Calu3 (cell line): ENCODE measurements at regions not wholly inside any gene's neighbourhood (a gene's known extent, or its start where the extent isn't known, plus 50 kb on each side); places are given as distances from the start of the nearest gene placed in this dataset.
A peak's percentile ranks its signal among the peaks of the same experiment; 100 is the strongest.
"Not testable (repeated sequence)": the region's sequence is repeated elsewhere in the genome, so short reads cannot be mapped to it uniquely, and the experiment has no call there.

Experiments
- BruUV-seq: library from RNA; stranded (reverse); fragments of 400-500 nt; replicated peaks from 2 replicates; lab custom pipeline; 2021; lab: Mats Ljungman, UMichigan
- CTCF ChIA-PET: fragments of 300-600 bp; sonication (Branson Sonifier 250); formaldehyde crosslinking; loops from one replicate; lab custom pipeline; 2022; ENCODE audit warnings: antibody characterized with exemption; lab: Charles Lee
- DNase-seq: peaks from one replicate; pipeline ENCODE4 v3.0.0; 2022
- H3K27ac Mint-ChIP-seq: one replicate; pipeline ENCODE4 v1.8.0; 2022; ENCODE audit warnings: mixed read lengths; ENCODE audit not compliant: unreplicated experiment
- H3K27me3 Mint-ChIP-seq: one replicate; pipeline ENCODE4 v1.8.0; 2022; ENCODE audit warnings: mixed read lengths; ENCODE audit not compliant: unreplicated experiment
- H3K36me3 Mint-ChIP-seq: one replicate; pipeline ENCODE4 v1.8.0; 2022; ENCODE audit warnings: mild to moderate bottlenecking, moderate library complexity, mixed read lengths; ENCODE audit not compliant: insufficient read depth, unreplicated experiment
- H3K4me1 Mint-ChIP-seq: one replicate; pipeline ENCODE4 v1.8.0; 2022; ENCODE audit warnings: mild to moderate bottlenecking, low read depth, mixed read lengths; ENCODE audit not compliant: unreplicated experiment
- H3K4me3 Mint-ChIP-seq: one replicate; pipeline ENCODE4 v1.8.0; 2022; ENCODE audit warnings: mild to moderate bottlenecking, low read depth, moderate library complexity, mixed read lengths; ENCODE audit not compliant: unreplicated experiment
- H3K9me3 Mint-ChIP-seq: one replicate; pipeline ENCODE4 v1.8.0; 2022; ENCODE audit warnings: low read depth, mixed read lengths; ENCODE audit not compliant: unreplicated experiment
- CTCF ChIP-seq: fragments of 200-600 bp; IDR thresholded peaks from one replicate; pipeline ENCODE4 v1.8.0; 2022; ENCODE audit warnings: antibody characterized with exemption; ENCODE audit not compliant: unreplicated experiment
- intact Hi-C: fragments of 100-400 bp; cut with micrococcal nuclease; formaldehyde crosslinking; loops from one replicate; pipeline ENCODE4 v1.10.0; 2022; ENCODE audit not compliant: unreplicated experiment

- H3K4me1 Mint-ChIP-seq = no peaks in the 10 kb centered on the region
- no peaks in the 10 kb centered on the region for H3K36me3 Mint-ChIP-seq
- CTCF ChIA-PET = no interaction called here
- no peaks in the 10 kb centered on the region for H3K9me3 Mint-ChIP-seq
- no peak for TF ChIP-seq CTCF
- H3K4me3 Mint-ChIP-seq = no peak overlapping the region
- DNase-seq = no peak
- no peaks in the 10 kb centered on the region for H3K27me3 Mint-ChIP-seq
- H3K27ac Mint-ChIP-seq = no peak overlapping the region
- BruUV-seq = no TSS peak
- intact Hi-C loops = no loop called here
Observed at GRCh38 chr15:30788595-30788994, 115.1 kb upstream of the FAN1 start.

DNA sequence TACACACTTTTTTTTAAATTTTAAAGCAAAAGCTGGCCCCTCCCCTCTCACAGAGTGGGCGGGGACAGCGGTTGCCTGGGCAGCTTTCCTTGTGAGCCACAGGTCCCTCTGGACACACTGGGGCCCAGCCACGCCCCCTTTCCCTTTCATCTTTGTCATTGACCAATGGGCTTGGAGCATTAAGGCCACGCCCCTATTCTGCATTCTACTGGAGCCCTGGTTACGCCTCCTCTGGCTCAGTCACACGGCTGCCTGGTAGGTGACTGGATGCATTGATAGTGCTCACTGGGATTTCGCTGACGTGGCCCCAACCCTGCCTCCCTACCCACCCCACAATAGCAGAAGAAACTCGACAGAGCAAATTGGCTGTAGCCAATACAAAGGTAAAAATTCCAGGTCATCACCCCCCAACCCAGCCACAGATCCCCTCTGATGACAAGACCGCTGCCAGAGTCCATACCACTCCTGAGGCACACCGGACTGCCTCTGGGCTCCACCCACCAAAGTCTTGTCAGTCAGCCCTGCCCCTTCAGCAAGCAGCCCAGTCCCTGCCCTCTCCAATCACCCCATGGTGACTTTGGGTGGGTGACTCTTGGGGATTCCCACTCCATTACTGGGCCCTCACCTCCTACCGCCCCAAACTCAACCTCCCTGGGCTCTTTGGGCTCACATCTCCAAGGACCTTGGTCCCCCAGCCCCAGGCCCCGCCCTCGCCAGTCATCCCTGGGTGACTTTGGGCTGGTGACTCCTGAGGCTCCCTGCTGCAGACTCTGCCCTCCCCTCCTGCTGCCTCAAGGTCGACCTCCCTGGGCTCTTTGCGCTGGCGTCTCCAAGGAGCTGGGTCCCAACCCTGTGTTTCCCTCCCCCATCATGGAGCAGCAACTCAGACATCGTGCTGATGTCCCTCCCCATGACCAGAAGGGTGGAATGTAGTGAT is 112.2 kb upstream of the FAN1 start:
- Mint-ChIP-seq H3K4me1 (no peaks in the 10 kb centered on the region), H3K9me3 (no peaks in the 10 kb centered on the region), H3K36me3 (no peaks in the 10 kb centered on the region), H3K27ac (no peak overlapping the region), H3K4me3 (no peak overlapping the region), H3K27me3 (no peaks in the 10 kb centered on the region)
- BruUV-seq = no TSS peak
- intact Hi-C loops = no loop called here
- no peak for TF ChIP-seq CTCF
- no peak for DNase-seq
- CTCF ChIA-PET = no interaction called here

DNA sequence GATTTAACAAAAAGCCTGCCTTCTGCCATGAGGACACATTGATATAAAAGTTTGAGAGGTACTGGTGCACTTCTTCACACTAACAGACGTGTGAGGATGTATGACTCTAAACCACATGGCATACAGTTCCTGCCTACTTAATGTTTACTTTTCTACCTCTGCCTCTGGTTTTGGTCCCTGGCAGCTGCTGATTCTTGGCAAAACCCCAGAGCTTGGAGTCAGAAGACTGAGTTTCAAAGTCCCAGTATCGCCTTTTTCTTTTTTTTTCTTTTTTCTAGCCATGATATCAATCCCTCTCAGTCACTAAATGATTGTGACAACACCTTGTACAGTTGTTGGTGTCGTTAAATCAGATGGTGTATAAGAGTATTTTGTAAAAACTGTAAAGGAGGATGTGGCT is 110.9 kb upstream of the FAN1 start:
- H3K4me1 Mint-ChIP-seq, H3K27me3 Mint-ChIP-seq, CTCF ChIA-PET, BruUV-seq, DNase-seq, H3K9me3 Mint-ChIP-seq, H3K36me3 Mint-ChIP-seq, intact Hi-C loops, H3K27ac Mint-ChIP-seq, H3K4me3 Mint-ChIP-seq: not testable (repeated sequence)

DNA sequence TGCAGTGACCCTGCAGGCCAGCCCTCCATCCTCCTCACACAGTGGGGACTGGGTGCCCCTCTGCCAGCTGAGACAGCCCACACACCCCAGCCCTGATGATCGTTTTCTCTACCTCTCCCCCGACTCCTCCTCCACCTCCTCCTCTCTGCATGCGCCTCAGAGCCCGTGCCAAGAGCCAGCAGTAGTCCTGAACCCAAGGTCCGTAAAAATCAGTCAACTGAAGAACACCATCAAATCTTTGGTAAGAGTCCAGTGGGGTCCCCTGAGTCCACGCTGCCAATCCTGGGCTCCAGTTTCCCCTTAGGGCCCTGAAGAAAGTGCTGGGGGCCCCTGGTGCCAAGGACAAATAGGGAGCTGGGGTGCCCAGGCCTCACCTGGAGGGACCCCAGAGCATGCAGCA is 109.3 kb upstream of the FAN1 start:
- DNase-seq = no peak
- H3K27ac Mint-ChIP-seq = no peak overlapping the region
- H3K9me3 Mint-ChIP-seq = no peaks in the 10 kb centered on the region
- H3K27me3 Mint-ChIP-seq = no peaks in the 10 kb centered on the region
- no peaks in the 10 kb centered on the region for H3K36me3 Mint-ChIP-seq
- intact Hi-C loops = no loop called here
- CTCF ChIA-PET = no interaction called here
- H3K4me3 Mint-ChIP-seq = no peak overlapping the region
- no TSS peak for BruUV-seq
- no peaks in the 10 kb centered on the region for H3K4me1 Mint-ChIP-seq
- no peak for TF ChIP-seq CTCF

GRCh38 chr15:30799565-30799964 is 104.2 kb upstream of the FAN1 start:
- H3K27ac Mint-ChIP-seq, CTCF ChIA-PET, intact Hi-C loops, H3K9me3 Mint-ChIP-seq, BruUV-seq, H3K4me3 Mint-ChIP-seq, H3K4me1 Mint-ChIP-seq, H3K27me3 Mint-ChIP-seq, H3K36me3 Mint-ChIP-seq: not testable (repeated sequence)
- DNase-seq = peak; percentile 3

DNA sequence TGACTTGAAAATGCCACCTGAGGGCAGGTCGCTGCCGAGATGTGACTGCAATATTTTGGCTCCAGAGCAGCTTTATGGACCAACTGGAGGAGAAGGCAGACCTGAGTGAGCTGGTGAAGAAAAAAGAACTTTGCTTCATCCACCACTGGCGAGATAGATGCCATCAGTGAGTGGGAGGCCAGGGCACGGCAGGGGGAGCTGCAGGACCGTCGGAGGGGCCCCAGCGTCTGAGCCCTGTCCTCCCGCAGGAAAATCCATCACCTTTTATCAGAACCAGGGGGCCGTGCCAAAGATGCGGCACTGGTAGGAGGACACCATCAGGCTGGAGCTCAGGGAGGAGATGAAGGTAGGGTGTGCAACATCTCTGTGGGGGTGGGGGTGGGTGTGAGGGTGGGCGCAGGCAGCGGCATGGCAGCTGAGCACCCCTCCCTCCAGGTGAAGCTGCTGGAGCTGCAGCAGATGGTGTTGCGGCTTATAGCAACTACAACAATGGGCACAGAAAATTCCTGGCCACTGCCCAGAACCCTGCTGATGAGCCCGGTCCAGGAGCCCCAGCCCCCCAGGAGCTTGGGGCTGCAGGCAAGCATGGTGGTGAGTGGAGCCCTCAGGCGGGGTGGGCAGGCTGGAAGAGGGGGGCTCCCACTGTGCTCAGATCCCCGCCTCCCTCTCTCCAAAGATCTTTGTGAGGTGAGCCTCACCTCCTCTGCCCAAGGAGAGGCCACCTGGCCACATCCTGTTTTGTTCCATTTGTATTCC is 102.4 kb upstream of the FAN1 start:
- H3K36me3 Mint-ChIP-seq, CTCF ChIA-PET, H3K9me3 Mint-ChIP-seq, DNase-seq, H3K4me3 Mint-ChIP-seq, H3K27me3 Mint-ChIP-seq, H3K4me1 Mint-ChIP-seq, BruUV-seq, H3K27ac Mint-ChIP-seq, intact Hi-C loops: not testable (repeated sequence)

DNA sequence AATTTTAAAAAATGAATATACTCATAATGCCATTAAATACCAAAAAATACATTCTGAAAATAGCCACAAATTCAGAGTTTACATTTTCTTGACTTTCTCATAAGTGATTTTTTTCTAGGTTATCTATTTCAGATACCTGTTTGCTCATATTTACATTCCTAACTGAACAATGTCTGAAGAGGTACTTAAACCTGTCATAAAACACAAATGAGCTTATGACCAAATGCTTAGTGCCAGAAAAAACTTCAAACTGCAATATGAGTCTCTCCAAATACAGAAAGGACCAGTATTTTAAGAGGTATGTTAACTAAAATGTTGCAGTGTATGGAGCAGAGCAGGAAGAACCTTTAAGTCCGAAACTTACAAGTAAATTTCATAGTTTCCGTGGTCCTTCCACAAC is 101.7 kb upstream of the FAN1 start:
- H3K9me3 Mint-ChIP-seq, H3K36me3 Mint-ChIP-seq, BruUV-seq, H3K4me1 Mint-ChIP-seq, intact Hi-C loops, H3K27me3 Mint-ChIP-seq, H3K4me3 Mint-ChIP-seq, DNase-seq, H3K27ac Mint-ChIP-seq: not testable (repeated sequence)
- CTCF ChIA-PET = interaction anchor here (0.7 kb wide), 1 partner anchor 298 kb away, joined by 3 read pairs; no protein-coding TSS in a partner anchor
